ENCODE measurements at regions not wholly inside any gene's neighbourhood (a gene's known extent, or its start where the extent isn't known, plus 50 kb on each side); places are given as distances from the start of the nearest gene placed in this dataset.

DNA sequence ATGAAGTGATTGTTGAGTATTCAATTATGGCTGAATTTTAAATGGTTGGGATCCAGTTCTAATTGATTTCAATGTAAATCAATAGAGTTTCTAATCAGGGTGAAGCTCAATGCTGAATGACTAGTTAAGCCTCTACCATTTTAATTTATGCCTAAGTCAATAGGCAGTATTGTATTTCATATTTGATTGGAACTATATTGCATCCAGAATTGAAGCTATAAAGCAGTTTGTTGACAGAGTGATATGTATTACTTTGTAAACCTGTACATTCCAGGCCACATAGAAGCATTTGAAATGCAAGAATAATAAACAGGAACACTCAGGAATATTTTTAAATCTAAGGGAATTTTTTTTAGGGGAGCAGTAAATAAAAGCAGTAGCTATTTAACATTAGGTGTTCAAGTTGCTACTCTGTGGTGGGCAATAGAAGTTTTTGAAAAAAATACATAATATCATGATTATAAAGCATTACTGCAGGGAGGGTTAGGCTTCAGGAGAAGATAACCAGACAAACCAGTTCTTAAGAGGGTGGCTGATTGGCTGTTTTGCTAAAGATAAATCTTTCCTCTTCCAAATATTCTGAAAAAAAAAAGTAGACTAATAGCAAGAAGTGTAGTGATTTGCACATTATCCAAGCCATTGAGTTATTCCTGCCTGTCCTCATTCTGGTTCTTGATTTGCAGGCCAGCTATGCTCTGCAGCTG is 492.0 kb upstream of the MEF2C start:
- DNase-seq (ENCODE audit: extremely low read depth in 1 of 11, low read depth in 9 of 11, low spot score in 4 of 11) = no peak

DNA sequence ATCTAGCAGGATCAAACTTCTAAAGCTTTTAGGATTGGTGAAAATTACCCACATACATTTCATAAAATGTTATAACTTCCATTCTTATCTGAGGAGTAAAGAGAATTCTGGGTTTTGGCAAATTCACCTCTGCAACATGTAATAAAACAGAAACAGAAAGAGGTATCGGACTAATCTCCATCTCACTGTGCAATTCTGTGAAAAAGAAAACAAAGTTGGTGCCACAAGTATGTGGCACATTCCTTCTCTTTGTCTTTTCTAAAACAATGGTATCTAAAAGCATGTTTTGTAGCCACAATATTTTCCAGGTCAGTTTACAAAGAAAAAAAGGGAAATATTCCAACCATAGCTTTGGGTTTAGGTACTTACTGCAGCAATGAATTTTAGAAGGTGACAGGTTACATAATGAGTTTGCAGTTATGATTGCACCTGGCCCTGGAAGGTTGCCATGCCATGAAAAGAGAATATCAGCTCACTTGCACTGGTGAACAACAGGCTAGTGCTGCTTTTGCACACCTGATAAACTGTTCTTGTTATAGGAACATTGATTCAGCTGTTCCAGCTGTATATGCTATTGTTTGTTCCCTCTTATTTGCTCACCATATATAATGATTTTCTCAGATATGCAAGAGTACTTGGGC is 491.3 kb upstream of the MEF2C start:
- DNase-seq (ENCODE audit: extremely low read depth in 1 of 11, low read depth in 9 of 11, low spot score in 4 of 11) = no peak

DNA sequence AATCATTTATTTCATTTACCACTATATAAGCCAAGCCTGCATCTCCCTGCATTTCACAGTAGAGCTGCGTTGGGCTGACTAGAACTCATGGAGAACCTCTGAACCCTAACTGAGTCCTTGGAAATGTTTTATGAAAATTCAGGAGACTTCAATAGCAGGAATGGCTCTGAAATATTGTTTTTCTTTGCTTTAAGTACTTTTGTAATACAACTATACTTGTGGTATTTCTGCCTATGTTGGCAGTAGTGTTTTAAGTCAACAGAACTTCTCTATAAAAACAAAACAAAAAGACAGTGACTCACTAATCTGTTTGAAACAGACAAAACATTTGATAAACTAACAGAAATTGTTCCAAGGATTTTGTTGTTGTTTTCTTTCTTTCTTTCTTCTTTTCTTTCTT is 489.2 kb upstream of the MEF2C start:
- no peak for DNase-seq (ENCODE audit: extremely low read depth in 1 of 11, low read depth in 9 of 11, low spot score in 4 of 11)

DNA sequence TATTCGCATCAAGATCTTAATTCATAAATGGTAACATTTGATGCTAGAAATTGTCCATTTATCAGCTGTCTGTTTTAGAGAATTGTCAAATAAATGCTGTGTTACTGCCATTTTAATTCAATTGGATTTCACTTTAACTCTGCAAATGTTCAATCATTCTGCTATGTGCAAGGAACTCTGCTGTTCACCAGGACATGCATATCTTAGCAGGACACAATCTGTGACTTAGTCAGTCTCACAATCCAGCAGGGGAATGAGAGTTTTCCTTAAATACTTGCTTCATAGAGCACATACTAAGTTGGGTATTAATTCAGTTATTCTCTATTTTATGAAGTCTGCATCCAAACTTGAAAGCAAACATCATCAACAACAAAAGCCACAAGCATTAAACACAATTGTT is 488.7 kb upstream of the MEF2C start:
- no peak for DNase-seq (ENCODE audit: extremely low read depth in 1 of 11, low read depth in 9 of 11, low spot score in 4 of 11)

DNA sequence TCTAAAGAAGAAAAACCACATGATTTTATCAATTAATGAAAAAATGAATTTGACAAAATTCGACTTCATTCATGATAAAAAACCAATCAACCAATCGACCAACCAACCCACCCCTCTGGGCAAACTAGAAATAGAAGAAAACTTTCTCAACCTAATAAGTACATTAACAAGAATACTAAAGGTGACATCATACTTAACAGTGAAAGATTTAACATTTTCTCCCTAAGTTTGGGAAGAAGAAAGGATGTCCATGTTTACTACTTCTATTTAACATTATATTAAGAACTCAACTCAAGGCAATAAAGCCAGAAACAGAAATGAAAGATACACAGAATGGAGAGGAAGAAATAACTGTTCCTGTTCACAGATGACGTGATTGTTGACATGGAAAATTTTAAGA is 476.1 kb upstream of the MEF2C start:
- no peak for DNase-seq (ENCODE audit: extremely low read depth in 1 of 11, low read depth in 9 of 11, low spot score in 4 of 11)

DNA sequence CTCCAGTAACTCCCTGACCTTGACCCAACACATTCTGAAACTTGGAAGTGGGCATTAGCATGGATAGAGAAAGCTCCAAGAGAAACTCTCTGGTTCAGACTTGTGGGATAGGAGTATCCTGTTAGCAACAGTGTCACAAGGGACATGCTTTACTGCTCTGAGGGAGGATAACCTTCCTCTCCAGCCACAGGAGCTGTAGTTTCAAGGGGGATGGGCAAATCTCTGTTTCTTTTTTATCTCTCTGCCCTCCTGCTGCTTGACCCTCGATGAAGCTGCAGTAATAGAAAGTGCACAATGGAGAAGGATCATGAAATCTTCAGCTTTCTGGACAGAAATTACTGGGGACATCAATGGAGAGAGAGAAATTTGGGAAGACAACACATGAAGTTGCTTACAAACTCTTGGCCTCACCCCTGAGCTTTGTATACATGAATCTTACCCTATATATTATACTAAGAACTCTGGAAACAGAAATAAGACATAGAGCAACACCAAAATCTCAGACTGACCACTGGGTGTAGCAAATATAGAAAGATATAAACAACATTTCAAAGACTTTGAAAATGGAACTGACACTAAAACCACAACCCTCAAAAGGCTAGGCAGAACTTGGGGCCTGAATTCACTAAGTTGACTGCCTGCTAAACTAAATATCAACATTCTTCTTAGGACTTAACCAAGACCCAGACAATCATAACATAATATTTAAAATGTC is 471.0 kb upstream of the MEF2C start:
- DNase-seq (ENCODE audit: extremely low read depth in 1 of 11, low read depth in 9 of 11, low spot score in 4 of 11) = no peak

DNA sequence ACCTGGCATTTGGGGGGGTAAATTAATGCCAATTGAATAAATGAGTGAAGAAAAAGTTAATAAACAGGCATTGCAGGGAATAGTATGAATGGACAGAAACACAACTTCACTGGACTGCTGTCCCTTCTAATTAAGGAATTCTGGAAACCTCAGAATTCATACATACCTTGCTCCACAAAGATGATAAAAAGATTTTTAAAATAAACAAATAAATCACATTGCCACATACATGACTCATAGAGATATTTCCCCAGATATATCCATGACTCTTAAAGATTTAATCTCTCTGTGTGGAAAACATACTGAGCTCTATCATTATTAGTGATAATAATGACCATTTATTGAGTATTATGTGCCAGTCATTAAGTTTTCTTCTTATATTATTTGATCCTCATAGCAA is 469.0 kb upstream of the MEF2C start:
- no peak for DNase-seq (ENCODE audit: extremely low read depth in 1 of 11, low read depth in 9 of 11, low spot score in 4 of 11)

DNA sequence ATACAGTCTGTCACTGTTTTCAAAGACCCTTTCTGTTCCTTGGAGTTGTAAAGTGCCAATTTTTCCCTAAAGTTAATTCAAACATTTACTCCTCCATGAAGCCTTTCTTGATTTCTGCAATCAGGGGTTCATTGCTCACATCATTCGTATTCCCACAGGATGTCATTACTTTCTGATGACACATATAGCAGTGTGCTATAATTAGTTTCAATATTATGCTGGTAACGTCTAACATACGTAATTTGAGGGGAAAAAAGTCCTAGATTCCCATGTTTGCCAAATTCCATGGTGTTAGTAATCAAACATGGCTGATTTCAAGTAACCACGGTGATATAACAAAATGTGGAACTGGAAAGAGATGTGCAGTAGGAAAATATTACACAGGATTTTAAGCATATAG is 468.2 kb upstream of the MEF2C start:
- DNase-seq (ENCODE audit: extremely low read depth in 1 of 11, low read depth in 9 of 11, low spot score in 4 of 11) = no peak

DNA sequence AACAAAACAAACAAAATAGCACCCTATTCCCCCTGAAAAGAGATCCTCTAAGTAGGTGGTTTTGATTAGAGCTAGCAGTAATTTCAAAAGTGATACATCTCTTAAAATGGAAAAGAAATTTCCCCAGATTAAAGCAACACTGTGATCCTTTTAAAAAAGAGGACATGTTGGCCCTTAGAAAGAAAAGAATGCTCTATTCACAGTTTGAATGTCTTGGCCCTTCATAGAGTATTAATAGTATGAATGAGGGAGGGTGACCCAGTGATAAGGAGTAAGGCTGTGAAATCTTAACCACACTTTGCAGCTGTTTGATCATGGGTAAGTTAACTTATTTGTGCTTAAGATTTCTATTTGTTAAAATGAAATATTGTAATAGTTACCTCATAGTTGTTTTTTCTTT is 467.7 kb upstream of the MEF2C start:
- DNase-seq (ENCODE audit: extremely low read depth in 1 of 11, low read depth in 9 of 11, low spot score in 4 of 11) = no peak

DNA sequence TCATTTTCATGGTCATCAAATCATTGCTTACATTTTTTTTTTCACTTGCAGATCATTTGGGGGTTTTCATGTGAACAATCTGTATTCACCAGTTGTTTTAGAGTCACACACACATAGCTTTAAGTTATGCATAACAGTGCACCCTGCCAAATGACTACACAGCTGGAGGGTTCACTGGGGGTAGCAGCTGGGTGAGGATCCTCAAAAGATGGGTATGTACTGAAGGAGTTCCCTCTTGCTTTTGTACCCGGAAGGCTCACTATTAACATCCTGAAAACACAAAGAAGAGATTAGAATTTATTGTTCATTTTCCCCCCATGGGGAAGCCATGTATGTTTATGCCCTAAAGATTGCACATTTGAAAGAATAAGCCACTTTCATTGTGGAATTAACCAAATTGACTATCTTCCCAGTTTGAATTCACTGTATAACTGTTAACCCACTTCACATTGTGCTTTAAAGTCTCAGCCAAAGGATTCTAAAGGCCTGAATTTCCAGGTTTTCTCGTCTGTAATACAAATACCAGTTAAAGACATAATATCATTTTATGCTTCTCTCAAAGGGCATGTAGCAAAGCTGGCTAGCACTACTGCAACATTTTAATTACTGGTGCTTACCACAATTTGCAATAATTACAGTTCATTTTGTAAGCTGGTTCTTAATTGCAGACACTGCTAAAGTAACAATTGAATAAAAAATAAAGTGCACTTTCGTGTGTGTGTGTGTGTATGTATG is 466.4 kb upstream of the MEF2C start:
- DNase-seq (ENCODE audit: extremely low read depth in 1 of 11, low read depth in 9 of 11, low spot score in 4 of 11) = no peak

DNA sequence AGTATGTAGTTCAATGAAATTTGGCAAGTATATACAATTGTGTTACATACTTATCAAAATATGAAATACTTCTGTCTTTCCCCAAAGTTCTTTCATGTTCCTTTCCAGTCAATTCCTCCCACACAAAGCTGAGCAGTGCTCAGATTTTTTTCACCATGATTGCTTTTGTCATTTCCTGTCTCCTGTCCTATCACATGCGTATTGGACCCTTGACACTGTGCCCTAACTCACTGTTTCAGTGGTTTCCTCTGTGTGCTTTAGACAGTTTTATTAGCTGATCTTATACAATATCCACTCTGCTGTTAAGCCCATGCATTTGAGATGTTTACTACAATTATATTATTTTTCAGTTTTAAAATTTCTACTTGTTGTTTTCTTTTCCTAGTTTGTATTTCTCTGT is 463.6 kb upstream of the MEF2C start:
- no peak for DNase-seq (ENCODE audit: extremely low read depth in 1 of 11, low read depth in 9 of 11, low spot score in 4 of 11)

DNA sequence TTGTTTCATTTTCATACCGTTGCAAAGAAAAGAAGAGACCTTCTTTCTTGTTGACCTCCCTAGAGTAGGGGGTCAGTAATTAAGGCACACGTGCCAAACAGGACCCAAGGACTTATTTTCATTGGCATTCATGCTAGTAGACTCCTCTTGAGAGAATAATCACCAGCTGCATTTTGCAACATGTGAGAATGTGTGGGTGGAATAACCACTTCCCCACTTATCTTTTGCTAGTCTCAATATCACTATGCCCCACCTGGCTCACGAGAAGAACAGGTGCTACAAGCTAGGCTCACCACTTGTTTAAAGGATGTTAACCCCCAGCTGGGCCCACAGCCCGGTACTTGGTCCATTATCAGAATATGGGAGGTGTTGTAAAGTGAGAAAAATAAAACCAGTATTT is 460.7 kb upstream of the MEF2C start:
- DNase-seq (ENCODE audit: extremely low read depth in 1 of 11, low read depth in 9 of 11, low spot score in 4 of 11) = no peak

DNA sequence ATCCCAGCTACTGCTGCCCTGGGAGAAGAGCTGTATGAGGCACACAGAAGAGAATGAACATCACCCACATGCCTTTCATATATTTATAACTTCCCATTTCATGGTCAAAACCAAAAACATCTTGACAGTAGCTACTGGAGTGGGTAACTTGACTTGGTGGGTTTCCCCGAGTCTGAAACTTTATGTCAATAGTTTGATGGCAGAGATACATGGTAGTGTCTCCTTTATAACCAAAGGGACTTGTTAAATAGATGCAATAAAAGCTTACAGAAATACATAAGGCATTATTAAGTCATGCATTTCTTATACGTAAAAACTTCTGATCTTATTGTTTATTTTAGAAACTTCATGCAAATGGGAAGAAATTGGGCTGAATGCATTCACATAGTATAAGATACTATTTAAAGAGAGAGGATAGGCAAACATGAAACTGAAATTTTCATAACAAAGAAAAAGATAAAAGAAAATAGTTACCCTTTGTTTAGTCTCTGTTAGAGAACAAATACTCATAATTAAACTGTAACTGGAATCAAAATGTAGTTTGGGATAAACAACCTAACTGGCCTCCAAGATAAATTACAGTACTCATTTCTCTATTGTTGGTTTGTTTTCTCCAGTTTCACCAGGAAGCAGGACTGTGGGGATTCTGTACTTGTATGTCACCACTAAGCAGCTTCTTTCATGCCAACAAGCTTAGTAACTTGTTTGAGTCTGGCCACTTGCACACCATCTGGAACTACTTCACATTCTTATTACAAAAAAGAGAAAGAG is 459.3 kb upstream of the MEF2C start:
- DNase-seq (ENCODE audit: extremely low read depth in 1 of 11, low read depth in 9 of 11, low spot score in 4 of 11) = no peak

DNA sequence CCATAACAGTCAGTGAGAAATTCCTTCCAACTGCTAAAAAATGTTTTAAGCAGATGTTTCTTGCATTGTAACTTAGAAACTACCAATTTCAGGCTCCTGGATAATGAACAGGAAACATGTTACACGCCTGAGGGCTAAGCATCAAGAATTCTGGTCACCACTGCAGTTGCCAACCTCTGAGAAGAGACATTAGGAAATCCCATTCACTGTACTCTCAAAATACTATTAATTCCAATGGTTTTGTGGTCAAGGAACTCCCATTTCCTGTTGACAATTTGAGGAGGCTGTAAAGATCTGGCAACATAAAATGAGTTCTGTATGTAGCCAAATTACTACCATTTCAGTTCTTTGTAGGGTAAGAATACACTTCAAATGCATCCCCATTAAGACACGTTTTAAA is 456.0 kb upstream of the MEF2C start:
- DNase-seq (ENCODE audit: extremely low read depth in 1 of 11, low read depth in 9 of 11, low spot score in 4 of 11) = no peak

DNA sequence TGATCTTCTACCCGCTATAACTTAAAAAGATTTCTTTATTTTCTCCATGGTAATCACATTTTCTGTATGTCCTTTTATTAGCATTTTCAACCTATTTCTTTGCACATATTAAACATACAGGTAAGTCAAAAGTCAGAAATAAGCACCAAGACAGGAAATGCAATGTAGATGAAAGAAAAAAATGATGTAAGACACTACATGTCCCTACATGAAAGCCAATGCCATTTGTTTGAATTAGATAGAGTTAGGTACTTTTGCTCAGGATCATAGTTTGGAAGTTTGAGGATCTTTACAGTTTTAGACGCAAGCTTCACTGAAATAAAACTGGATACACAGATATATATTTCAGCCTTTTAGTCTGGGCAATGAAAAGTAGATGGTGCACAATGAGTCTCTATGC is 453.1 kb upstream of the MEF2C start:
- DNase-seq (ENCODE audit: extremely low read depth in 1 of 11, low read depth in 9 of 11, low spot score in 4 of 11) = no peak

DNA sequence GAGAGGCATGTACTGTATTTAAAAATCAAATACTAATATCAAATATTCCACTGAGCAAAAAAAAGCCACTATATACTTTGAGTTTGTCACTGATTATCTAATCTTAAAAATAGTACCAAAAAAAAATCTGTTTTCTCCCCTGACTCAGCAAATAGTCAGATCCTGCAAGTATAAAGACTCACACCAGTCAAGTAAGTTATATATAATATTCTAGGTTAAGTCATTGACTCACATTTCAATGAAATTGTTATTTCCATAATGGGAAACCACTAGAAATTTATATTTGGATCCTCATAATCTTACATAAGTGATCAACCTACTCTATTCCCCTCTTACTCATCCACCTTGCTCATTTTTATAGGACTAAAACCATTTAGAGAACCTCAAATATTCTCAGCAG is 447.2 kb upstream of the MEF2C start:
- no peak for DNase-seq (ENCODE audit: extremely low read depth in 1 of 11, low read depth in 9 of 11, low spot score in 4 of 11)

DNA sequence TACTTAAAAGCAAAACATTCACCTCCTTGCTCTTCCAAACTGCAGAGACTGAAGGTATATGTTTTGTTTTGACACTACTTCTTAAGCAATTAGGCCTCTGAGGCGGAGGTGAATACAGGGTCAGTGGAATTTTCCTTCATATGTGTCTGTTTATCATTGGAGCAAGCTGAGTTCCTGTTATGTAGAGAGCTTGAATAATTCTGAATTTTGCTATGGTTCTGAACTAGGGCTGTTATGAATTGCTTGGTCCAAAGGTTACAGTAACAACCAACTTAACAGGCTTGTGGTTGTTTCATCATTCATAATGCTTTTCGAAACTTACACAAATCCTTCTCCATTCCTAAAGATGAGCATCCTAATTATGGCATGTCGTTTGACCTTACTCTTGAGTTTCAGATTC is 444.6 kb upstream of the MEF2C start:
- no peak for DNase-seq (ENCODE audit: extremely low read depth in 1 of 11, low read depth in 9 of 11, low spot score in 4 of 11)

DNA sequence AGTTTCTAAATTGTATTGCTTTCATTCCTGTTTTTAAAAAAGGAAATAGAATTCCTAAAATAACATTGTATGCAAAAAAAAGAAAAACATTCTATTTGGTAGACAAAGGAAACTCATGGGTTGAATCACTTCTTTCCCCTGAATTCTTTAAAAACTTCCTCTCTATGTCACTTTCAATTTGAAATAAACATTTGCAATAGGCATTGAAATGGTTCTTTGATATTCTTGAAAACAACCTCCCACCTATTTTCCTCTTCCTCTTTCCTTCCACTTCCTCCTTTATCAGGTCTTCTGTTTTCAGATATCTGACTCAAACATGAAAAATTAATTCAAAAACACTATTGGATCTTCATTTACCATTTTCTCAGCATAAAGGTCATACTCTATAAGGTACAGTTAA is 442.0 kb upstream of the MEF2C start:
- DNase-seq (ENCODE audit: extremely low read depth in 1 of 11, low read depth in 9 of 11, low spot score in 4 of 11) = no peak

All from renal cortex interstitium (tissue), 11 donors.